IPS DF 6.9 (cell line): ENCODE measurements at regions not wholly inside any gene's neighbourhood (a gene's known extent, or its start where the extent isn't known, plus 50 kb on each side); places are given as distances from the start of the nearest gene placed in this dataset.

Source experiments
- DNase-seq: peaks from one replicate; pipeline ENCODE4 v3.0.0-alpha.2; 2013; ENCODE audit warnings: low read depth, low spot score
- H3K27ac ChIP-seq: one replicate; pipeline ENCODE4 v1.5.1; 2013; ENCODE audit warnings: low read length, control low read depth
- H3K27me3 ChIP-seq: 2 replicates; pipeline ENCODE4 v1.6.1; 2013; ENCODE audit warnings: mild to moderate bottlenecking, low read length; ENCODE audit not compliant: control insufficient read depth, insufficient read depth
- H3K36me3 ChIP-seq: 2 replicates; pipeline ENCODE4 v1.6.1; 2013; ENCODE audit warnings: low read length; ENCODE audit not compliant: control insufficient read depth, insufficient read depth
- H3K4me1 ChIP-seq: 2 replicates; pipeline ENCODE4 v1.6.1; 2013; ENCODE audit warnings: low read length; ENCODE audit not compliant: control insufficient read depth, insufficient read depth
- H3K4me3 ChIP-seq: 2 replicates; pipeline ENCODE4 v1.5.1; 2013; ENCODE audit warnings: mild to moderate bottlenecking, low read length
- H3K9me3 ChIP-seq: 2 replicates; pipeline ENCODE4 v1.6.1; 2013; ENCODE audit warnings: low read length, inconsistent platforms; ENCODE audit not compliant: control insufficient read depth, insufficient read depth
- WGBS: extraction: QIAGEN DNeasy Blood & Tissue Kit; methylation state at CpG from one replicate; pipeline ENCODE4 v1.1.7; 2013; ENCODE audit warnings: mixed read lengths, missing lambda C conversion rate; ENCODE audit not compliant: insufficient read length, insufficient coverage; 5-methylcytosine and 5-hydroxymethylcytosine counted together

DNA sequence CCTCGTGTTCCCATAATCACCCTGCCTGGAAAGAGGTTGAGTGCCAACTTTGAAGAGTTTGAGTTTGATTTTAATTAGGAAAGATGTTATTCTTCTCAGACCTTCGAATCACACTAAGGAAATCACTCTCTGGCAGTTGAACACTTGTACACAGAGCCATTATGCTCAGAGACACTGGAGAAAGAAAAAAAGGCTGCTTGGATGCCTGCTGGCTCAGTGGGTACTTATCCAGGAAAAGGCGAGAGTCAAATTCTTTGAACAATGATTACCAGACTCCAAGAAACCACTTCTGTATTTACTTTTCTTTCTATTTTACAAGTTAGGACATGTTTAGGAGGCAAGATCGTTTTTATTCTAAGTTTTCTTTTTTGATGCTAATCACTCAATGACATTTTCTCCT, 438.5 kb upstream of the FAT3 start:
- no peak overlapping the region for H3K27ac ChIP-seq
- no peaks in the 10 kb centered on the region for H3K9me3 ChIP-seq
- DNase-seq: no peak
- no CpG with 5 or more reads among the region's 4 CpGs for WGBS
- H3K36me3 ChIP-seq: no peaks in the 10 kb centered on the region
- H3K4me1 ChIP-seq: no peaks in the 10 kb centered on the region
- H3K4me3 ChIP-seq: no peak overlapping the region
- H3K27me3 ChIP-seq: no peaks in the 10 kb centered on the region

DNA sequence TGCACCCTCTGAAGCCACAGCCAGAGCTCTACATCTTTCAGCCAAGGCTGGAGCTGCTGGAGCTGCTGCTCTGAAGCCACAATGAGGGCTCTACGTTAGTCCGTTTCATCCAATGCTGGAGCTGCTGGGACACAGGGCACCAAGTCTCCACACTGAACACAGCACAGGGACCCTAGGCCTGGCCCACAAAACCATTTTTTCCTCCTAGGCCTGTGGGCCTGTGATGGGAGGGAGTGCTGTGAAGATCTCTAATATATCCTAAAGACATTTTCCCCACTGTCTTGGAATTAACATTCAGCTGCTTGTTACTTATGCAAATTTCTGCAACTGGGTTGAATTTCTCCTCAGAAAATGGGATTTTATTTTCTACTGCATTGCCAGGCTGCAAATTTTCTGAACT, 441.4 kb upstream of the FAT3 start:
- H3K9me3 ChIP-seq: no peaks in the 10 kb centered on the region
- H3K36me3 ChIP-seq: no peaks in the 10 kb centered on the region
- DNase-seq: no peak
- no peak overlapping the region for H3K4me3 ChIP-seq
- H3K27me3 ChIP-seq: no peaks in the 10 kb centered on the region
- WGBS: no CpG with 5 or more reads among the region's 2 CpGs
- no peak overlapping the region for H3K27ac ChIP-seq
- H3K4me1 ChIP-seq: no peaks in the 10 kb centered on the region

DNA sequence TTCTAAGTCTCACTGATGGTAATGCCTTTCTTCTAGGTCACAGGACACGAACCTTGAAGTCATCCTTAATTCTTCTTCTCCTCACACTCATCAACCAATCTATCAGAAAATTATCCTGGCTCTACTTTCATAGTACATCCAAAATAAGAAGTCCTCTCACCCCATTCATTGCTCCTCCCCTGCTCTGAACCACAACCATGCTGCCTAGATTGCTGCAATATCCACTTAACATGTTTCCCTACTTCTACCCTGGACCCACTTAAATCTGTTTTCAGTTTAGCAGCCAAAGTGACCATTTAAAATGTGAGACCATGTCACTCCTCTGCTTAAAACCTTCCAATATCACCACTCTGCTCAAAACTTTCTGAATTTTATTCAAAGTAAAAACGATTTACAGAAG, 445.9 kb upstream of the FAT3 start:
- no peak overlapping the region for H3K27ac ChIP-seq
- H3K4me3 ChIP-seq: no peak overlapping the region
- no peaks in the 10 kb centered on the region for H3K4me1 ChIP-seq
- H3K9me3 ChIP-seq: no peaks in the 10 kb centered on the region
- H3K27me3 ChIP-seq: no peaks in the 10 kb centered on the region
- H3K36me3 ChIP-seq: no peaks in the 10 kb centered on the region
- DNase-seq: no peak
- WGBS: 100% methylated on average over 1 of the region's 2 CpGs

DNA sequence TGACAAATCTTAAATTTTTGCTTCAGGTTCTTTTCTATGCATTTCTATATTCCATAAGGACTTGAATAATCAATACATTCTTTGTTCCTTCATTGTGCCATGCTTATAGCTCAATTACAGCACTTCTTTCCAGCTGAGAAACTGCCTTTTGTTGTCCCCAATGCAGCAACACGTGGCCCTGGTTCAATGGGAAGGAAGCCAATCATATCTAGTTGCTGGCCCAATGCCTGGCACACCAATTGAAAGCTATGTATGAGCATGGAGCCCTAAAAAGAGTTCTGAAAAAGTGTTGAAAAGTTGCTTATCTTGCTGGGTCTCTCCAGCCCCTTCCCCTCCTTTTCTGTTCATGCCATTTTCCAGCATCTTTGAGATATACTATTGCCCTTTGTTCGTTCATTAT, 448.0 kb upstream of the FAT3 start:
- DNase-seq: no peak
- Histone ChIP-seq H3K27ac (no peak overlapping the region), H3K27me3 (no peaks in the 10 kb centered on the region), H3K4me3 (no peak overlapping the region), H3K4me1 (no peaks in the 10 kb centered on the region), H3K9me3 (no peaks in the 10 kb centered on the region), H3K36me3 (no peaks in the 10 kb centered on the region)
- WGBS: no CpG with 5 or more reads among the region's 2 CpGs

DNA sequence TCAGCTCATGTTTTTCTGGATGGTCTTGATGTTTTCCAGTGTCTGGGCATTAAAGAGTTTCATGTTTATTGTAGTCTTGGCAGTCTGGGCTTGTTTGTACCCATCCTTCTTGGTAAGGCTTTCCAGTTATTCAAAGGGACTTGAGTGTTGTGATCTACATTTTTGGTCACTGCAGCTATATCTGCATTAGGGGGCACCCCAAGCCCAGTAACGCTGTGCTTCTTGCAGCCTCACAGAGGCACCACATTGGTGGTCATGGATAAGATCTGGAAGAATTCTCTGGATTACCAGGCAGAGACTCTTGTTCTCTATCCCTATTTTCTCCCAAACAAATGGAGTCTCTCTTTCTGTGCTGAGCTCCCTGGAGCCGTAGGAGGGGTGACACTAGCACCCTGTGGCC, 451.5 kb upstream of the FAT3 start:
- Histone ChIP-seq H3K4me3 (no peak overlapping the region), H3K27ac (no peak overlapping the region)
- DNase-seq: no peak

DNA sequence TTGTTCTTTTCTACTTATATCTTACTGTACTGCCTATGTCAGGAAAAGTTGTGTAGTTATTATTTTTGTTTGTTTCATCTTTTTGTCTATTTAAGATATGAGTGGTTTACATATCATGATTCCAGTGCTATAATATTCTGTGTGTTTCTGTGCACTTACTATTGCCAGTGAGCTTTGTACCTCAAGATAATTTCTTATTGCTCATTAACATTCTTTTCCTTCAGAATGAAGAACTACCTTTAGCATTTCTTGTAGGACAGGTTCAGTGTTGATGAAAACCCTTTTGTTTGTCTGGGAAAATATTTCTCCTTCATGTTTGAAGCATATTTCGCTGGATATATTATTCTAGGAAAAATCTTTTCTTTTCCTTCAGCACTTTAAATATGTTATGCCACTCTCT, 452.7 kb upstream of the FAT3 start:
- no CpG with 5 or more reads among the region's 1 CpG for WGBS
- DNase-seq: no peak

More for the DNA sequence above, 451.5 kb upstream of the FAT3 start:
- Histone ChIP-seq H3K27me3 (no peaks in the 10 kb centered on the region), H3K9me3 (no peaks in the 10 kb centered on the region), H3K36me3 (no peaks in the 10 kb centered on the region), H3K4me1 (no peaks in the 10 kb centered on the region)
- WGBS: no CpG with 5 or more reads among the region's 2 CpGs

DNA sequence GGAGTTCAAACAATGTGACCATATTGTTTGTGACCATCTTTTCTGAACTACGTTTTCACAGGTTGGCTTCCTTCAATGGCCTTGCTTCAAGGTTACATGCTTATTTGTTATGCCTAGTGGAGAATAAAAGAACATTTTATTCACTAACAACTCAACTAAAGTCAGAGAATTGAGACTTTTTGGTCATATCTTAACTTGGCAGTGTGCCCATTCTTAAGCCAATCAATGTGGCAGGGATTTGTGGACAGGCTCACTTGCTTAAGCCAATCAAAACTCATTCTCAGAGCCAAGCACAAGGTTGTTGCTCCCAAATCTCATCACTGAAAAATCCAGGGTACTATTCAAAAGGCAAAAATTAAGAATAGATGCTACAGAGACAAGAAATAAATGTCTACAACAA, 455.8 kb upstream of the FAT3 start:
- no peak overlapping the region for H3K4me3 ChIP-seq
- H3K27ac ChIP-seq: no peak overlapping the region
- H3K9me3 ChIP-seq: no peaks in the 10 kb centered on the region
- no peaks in the 10 kb centered on the region for H3K36me3 ChIP-seq
- no peaks in the 10 kb centered on the region for H3K4me1 ChIP-seq
- no peak for DNase-seq
- H3K27me3 ChIP-seq: no peaks in the 10 kb centered on the region
- WGBS: no CpG with 5 or more reads among the region's 1 CpG

More for the DNA sequence above, 452.7 kb upstream of the FAT3 start:
- Histone ChIP-seq H3K27ac (no peak overlapping the region), H3K4me1 (no peaks in the 10 kb centered on the region), H3K9me3 (no peaks in the 10 kb centered on the region), H3K36me3 (no peaks in the 10 kb centered on the region), H3K4me3 (no peak overlapping the region), H3K27me3 (no peaks in the 10 kb centered on the region)

DNA sequence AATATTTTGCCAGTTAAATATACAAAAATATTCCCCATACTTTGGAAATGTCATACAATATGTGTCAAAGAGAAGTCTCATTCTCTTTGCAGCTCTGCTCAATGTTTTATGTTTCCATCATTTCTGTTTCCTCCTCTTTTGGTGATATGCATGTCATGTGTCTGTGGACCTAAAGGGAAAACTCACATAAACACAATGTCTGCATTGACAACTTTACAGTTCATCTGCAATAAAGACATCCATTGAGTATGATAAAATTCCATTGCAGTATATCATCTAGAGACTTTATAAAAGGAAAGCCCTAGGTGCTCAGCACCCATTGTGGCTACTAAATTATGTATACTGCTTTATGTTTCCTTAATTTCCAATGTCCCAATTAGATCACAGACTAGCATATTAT, 461.3 kb upstream of the FAT3 start:
- no peaks in the 10 kb centered on the region for H3K27me3 ChIP-seq
- H3K9me3 ChIP-seq: no peaks in the 10 kb centered on the region
- no peaks in the 10 kb centered on the region for H3K36me3 ChIP-seq
- no peak for DNase-seq
- no peaks in the 10 kb centered on the region for H3K4me1 ChIP-seq
- no peak overlapping the region for H3K27ac ChIP-seq
- H3K4me3 ChIP-seq: no peak overlapping the region

DNA sequence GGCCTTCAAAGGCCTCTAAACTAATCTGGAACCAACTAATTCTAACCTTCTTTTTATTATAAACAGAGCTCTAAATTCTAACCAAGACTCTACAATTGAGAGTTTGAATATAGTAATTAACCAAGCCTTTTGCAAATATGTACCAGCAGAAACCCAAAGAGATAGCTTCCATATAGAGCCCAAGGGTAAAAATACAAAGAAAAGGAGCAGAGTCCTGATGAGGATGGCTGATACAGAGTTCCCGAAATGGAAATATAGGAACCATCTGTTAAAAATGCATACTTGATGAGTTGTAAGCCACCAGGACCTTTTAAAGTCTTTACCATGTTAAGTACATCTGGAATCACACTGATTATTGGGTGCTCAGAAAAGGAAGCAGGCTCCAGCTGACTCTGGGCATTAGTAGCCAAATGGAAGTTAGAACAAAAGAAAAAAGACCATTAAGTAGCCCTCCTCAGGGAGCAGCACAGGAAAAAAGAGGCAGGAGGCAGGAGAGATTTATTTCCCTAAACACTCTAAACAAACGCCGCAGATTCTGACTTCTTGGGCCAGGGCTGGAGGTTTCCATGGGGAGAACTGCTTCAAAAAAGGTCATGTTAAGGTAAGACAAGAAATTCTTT, 463.1 kb upstream of the FAT3 start:
- no peak for DNase-seq
- no peak overlapping the region for H3K4me3 ChIP-seq
- no CpG with 5 or more reads among the region's 3 CpGs for WGBS
- no peak overlapping the region for H3K27ac ChIP-seq
- H3K4me1 ChIP-seq: no peaks in the 10 kb centered on the region
- H3K27me3 ChIP-seq: no peaks in the 10 kb centered on the region
- no peaks in the 10 kb centered on the region for H3K36me3 ChIP-seq
- H3K9me3 ChIP-seq: no peaks in the 10 kb centered on the region

DNA sequence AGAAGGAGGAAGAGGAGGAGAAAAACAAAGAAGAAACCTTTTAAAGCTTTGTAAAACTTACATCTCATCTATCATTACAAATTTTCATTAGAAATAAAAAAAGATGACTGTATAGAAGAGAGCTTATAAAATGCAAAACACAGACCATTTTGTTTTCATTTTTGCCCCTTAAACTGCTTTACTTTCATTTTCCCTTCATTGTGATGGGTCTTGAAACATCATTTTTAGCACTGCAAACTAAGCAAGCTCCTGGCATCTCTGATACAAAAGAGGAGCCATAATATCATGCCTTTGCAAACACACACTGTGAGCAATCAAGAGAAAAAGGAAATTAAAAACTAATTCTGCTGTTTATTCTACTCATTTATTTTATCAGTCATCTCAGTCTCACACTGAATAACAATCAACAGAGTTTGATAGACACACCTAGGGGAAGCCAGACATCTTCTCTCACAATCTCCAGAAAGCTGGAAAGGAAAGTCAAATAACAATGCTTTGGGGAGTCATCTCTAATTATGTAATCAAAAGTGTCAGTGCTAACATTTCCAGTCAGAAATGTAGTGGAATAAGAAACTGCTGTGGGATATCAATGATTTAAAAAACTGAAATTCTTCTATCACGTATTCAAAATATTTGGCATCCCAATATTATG, 467.7 kb upstream of the FAT3 start:
- Histone ChIP-seq H3K4me3 (no peak overlapping the region), H3K4me1 (no peaks in the 10 kb centered on the region), H3K27ac (no peak overlapping the region), H3K36me3 (no peaks in the 10 kb centered on the region), H3K9me3 (no peaks in the 10 kb centered on the region), H3K27me3 (no peaks in the 10 kb centered on the region)
- no peak for DNase-seq
- WGBS: no CpG with 5 or more reads among the region's 1 CpG
